Globus pallidus (tissue), 1 donor: ENCODE measurements at regions not wholly inside any gene's neighbourhood (a gene's known extent, or its start where the extent isn't known, plus 50 kb on each side); places are given as distances from the start of the nearest gene placed in this dataset.
"Not testable (repeated sequence)": the region's sequence is repeated elsewhere in the genome, so short reads cannot be mapped to it uniquely, and the experiment has no call there.

Source experiments
- DNase-seq: peaks from one replicate; pipeline ENCODE4 v3.0.0-alpha.2; 2015; ENCODE audit warnings: low spot score

- DNase-seq: not testable (repeated sequence)
Measured at GRCh38 chr9:22225856-22226255, 216.8 kb upstream of the CDKN2B start.

GRCh38 chr9:22227986-22228385 lies 218.6 kb upstream of the DMRTA1 start:
- DNase-seq: no peak

DNA sequence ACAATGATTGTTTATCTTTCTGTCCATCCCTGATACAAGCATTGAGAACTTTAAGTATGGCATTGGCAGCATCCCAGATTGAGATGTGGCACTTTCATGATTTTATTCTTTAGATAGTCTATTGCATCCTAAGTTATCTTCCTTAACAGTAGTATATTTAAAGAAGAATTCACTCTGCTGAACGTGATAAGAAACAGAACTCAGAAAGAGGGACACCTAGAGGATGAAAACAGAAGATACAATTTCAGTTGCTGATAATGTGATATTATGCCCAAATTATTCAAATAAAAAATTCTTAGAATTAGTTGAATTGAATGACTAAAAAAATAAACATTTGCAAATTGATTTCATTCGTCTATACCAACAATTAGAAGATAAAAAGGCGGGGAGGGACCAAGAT lies 218.1 kb upstream of the DMRTA1 start:
- DNase-seq: no peak

GRCh38 chr9:22229069-22229468 lies 217.6 kb upstream of the DMRTA1 start:
- no peak for DNase-seq

DNA sequence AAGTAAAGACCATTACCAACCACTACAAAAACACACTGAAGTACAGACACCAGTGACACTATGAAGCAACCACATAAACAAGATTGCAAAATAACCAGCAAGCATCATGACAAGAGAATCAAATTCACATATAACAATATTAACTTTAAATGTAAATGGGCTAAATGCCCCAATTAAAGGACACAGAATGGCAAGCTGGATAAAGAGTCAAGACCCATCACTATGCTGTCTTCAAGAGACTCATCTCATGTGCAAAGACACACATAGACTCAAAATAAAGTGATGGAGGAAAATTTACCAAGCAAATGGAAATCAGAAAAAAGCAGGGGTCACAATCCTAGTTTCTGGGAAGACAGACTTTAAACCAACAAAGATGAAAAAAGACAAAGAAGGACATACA lies 215.3 kb upstream of the DMRTA1 start:
- not testable (repeated sequence) for DNase-seq

GRCh38 chr9:22232971-22233370 lies 213.7 kb upstream of the DMRTA1 start:
- no peak for DNase-seq

DNA sequence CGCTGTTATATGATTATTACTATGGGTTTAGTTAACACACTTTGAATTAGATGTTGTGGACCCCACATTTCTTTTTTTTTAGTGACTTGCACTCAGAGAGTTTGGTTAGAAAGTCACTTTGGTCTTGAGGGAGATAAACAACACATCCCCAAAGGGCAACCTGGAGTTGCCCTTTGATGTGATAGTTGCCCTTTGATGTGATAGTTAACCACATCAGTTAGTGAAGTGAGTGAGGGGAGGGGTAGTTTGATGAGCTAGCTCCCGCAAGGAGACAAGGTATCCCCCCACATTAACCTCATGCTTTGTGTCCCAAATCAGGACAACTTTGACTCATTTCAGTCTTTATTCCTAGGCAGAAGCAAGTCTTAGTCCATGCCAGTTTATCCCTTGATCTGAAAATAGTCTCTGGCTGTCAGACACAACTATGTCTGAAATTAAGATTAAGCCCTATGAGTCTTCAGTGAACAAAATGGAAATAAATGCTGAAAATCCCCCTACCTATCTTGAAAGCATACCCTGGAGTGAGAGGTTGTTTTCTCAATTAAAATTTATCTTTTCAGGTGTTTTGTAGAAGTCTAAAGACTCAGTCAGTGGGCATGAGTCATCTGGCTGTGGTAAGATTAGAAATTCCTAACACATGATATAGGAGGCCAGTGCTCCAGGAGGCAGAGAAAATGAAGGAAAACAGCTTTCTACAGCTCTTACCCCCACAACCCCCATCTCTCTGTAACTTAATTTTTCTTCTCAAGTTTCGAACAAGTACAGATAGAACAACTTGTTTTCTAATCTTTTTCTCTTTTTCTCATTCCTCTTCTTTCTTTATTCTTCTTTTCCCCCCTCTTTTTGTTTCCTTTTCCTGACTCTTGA lies 208.9 kb upstream of the DMRTA1 start:
- DNase-seq: no peak

DNA sequence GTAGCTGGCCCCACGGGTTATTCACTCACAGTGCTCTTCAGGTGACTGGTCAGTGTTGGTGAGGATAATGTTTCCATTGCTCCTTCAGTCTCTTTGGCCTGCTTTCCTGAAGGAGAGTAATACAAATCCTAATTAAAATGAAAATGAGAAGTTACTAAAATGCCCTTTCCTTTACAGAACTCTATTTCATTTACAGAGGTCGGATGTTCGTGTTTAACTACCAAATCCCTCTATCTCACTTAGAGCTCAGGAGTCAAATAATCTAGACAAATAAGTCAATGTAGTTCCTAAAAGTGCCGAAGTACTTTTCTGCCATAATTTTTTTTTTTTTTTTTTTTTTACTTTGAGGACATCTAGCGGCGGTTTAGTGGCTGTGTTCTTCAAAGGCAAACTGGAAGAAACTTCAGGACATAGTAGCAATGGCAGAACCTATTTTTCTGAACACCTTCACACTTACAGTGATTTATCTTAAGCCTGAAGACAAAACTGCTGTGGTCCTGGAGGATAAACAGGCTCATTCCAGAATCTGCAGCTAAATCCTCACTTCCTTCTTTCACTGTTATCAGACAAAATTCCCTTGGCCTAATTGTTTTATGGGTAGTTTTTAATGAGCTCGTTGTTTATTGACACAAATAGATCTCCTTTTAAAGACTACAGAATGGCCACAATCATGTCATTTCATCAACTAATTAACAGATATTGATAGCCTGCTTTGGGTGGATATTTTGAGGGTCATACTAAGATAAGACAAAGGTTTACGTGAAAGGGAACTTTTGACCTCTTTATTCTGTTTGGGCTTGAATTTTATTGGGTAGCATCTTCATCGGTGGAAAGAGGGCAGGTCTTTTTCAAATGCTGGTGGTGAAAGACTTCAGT lies 207.6 kb upstream of the DMRTA1 start:
- DNase-seq: peak; percentile 14

DNA sequence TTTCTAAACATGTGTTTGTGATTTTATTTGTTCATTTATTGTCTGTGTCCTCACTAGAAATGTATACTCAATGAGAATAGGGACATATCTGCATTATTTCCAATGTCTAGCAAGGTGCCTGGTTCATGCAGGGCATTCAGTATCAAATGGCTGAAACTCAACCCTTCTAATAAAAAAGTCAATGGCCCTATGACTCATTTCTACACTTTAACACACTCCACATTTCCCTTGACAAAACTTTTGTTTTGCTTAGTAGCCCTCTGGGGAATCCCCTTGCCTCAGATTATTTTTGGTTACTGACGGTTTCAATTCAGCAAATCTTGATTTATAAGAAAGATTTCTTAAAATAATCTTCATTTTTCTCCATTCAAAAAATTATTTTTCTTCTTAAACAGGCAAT lies 206.0 kb upstream of the DMRTA1 start:
- DNase-seq: no peak

- no peak for DNase-seq
Measured at GRCh38 chr9:22241024-22241423, 205.6 kb upstream of the DMRTA1 start.

DNA sequence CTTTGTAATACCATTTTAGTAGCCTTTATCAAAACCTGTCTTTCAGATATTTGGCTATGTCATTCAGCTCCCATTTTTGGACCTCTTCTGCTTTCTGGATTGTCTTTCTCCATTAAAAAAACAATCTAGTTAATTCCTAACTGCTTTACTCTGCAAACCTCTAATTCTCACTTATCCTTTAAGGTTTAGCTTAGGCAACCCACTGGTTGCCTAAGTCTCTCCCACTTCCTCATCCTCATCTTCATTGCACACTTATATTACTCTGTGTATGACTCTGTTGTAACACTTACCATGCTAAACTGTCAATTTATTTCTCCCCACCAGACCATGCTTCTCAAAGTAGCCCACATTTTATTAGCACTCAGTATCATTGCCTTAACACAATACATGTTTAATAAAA lies 205.0 kb upstream of the DMRTA1 start:
- DNase-seq: no peak

GRCh38 chr9:22244139-22245011 lies 202.2 kb upstream of the DMRTA1 start:
- DNase-seq: peak; percentile 28

DNA sequence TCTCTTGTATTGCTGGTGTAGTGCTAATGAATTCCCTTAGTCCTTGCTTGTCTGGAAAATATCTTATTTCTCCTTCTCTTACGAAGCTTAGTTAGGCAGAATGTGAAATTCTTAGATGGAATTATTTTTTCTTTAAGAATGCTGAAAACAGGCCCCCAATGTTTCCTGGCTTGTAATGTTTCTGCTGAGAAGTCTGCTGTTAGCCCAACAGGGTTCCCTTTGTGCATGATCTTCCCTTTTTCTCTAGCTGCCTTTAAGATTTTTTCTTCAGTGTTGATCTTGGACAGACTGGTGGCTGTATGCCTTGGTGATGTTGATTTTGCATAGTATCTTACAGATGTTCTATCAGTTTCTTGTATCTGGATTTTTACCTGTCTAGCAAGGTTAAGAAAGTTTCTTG lies 191.3 kb upstream of the DMRTA1 start:
- DNase-seq: no peak

DNA sequence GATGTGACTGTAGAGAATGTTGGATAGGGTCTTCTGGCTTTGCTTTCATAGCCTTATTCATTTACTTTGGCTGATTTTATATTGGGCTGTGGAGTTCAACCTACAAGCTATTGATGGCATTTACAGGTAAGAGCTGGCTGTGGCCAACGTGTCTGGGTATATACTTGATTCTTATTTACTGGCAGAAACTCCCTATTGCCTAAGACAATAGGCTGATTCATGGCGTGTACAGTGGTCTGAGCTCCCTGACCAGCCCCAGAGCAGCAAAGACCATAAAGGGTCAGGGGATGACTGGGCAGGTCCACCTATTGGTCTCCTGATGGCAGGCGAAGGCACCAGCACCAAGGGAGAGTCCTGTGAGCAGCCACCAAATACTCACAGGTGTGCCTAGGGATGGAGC lies 190.2 kb upstream of the DMRTA1 start:
- DNase-seq: no peak

- DNase-seq: no peak
Measured at GRCh38 chr9:22257026-22257816, 189.4 kb upstream of the DMRTA1 start.

- no peak for DNase-seq
Measured at GRCh38 chr9:22265038-22265437, 181.6 kb upstream of the DMRTA1 start.

- no peak for DNase-seq
Measured at GRCh38 chr9:22265534-22265933, 181.1 kb upstream of the DMRTA1 start.

GRCh38 chr9:22274477-22274876 lies 172.1 kb upstream of the DMRTA1 start:
- DNase-seq: no peak

DNA sequence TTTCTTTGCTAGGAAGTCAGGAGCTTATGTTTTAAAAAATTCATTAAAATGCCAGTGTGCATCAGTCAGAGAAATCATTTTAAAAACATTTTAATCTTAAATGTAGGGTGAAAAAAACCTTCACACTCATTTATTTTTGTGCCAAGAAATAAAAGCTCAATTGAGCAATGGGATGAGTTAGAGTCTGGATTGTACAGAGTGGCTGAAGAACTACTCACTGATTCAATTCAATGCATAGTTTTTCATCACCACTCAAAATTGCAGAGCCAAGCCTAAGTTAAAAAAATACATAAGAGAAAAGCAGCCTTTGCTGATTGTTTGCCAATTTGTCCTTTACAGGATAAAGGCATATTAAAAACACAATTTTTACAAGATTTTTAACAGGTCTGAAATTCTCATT lies 168.2 kb upstream of the DMRTA1 start:
- DNase-seq: no peak

GRCh38 chr9:22279636-22280035 lies 167.0 kb upstream of the DMRTA1 start:
- DNase-seq: no peak

DNA sequence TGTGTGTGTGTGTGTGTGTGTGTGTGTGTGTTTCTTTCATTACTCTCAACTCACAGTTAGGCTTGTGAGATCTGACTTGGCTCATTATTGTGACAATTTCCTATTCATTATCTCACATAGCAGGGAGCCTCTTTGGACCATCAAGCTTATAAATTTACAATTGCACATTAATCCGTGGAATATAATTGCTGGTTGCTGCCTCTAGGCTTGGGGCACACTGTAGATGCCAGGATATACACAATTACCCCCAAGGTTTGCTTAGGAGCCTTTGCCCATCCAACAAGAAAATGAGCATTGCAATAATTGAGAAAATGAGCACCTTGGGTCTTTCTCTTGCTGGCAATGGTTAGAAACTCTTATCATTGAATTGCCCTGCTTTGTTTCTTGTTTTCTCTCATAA lies 161.6 kb upstream of the DMRTA1 start:
- DNase-seq: no peak
